ENCODE measurements at regions not wholly inside any gene's neighbourhood (a gene's known extent, or its start where the extent isn't known, plus 50 kb on each side); places are given as distances from the start of the nearest gene placed in this dataset.

- H3K4me3 ChIP-seq (replicated peaks; ENCODE audit: low read depth, low read length) = no peak overlapping the region
- no peak for TF ChIP-seq CTCF (IDR thresholded peaks at IDR 0.05; ENCODE audit: insufficient read depth, low read length, poor library complexity, severe bottlenecking)
- H3K27me3 ChIP-seq (replicated peaks; ENCODE audit: control insufficient read depth, insufficient read depth, low read length) = no peaks in the 10 kb centered on the region
- no peak for DNase-seq (ENCODE audit: extremely low read depth, insufficient read length)
- no peaks in the 10 kb centered on the region for H3K36me3 ChIP-seq (ENCODE audit: control insufficient read depth, insufficient read depth, low read length)
Measured at GRCh38 chr10:118447478-118448270, 105.5 kb upstream of the FAM204A start.

- Histone ChIP-seq H3K27me3 (replicated peaks; ENCODE audit: control insufficient read depth, insufficient read depth, low read length) (no peaks in the 10 kb centered on the region), H3K4me3 (replicated peaks; ENCODE audit: low read depth, low read length) (no peak overlapping the region), H3K36me3 (ENCODE audit: control insufficient read depth, insufficient read depth, low read length) (no peaks in the 10 kb centered on the region)
- no peak for DNase-seq (ENCODE audit: extremely low read depth, insufficient read length)
- no peak for TF ChIP-seq CTCF (IDR thresholded peaks at IDR 0.05; ENCODE audit: insufficient read depth, low read length, poor library complexity, severe bottlenecking)
Measured at GRCh38 chr10:118445535-118445934, 103.4 kb upstream of the FAM204A start.

GRCh38 chr10:118444069-118444468, 101.9 kb upstream of the FAM204A start:
- no peak for DNase-seq (ENCODE audit: extremely low read depth, insufficient read length)
- Histone ChIP-seq H3K4me3 (replicated peaks; ENCODE audit: low read depth, low read length) (no peak overlapping the region), H3K36me3 (ENCODE audit: control insufficient read depth, insufficient read depth, low read length) (no peaks in the 10 kb centered on the region), H3K27me3 (replicated peaks; ENCODE audit: control insufficient read depth, insufficient read depth, low read length) (no peaks in the 10 kb centered on the region)
- no peak for TF ChIP-seq CTCF (IDR thresholded peaks at IDR 0.05; ENCODE audit: insufficient read depth, low read length, poor library complexity, severe bottlenecking)

- no peak for DNase-seq (ENCODE audit: extremely low read depth, insufficient read length)
- TF ChIP-seq CTCF (IDR thresholded peaks at IDR 0.05; ENCODE audit: insufficient read depth, low read length, poor library complexity, severe bottlenecking) = no peak
- no peaks in the 10 kb centered on the region for H3K27me3 ChIP-seq (replicated peaks; ENCODE audit: control insufficient read depth, insufficient read depth, low read length)
- H3K36me3 ChIP-seq (ENCODE audit: control insufficient read depth, insufficient read depth, low read length) = no peaks in the 10 kb centered on the region
- no peak overlapping the region for H3K4me3 ChIP-seq (replicated peaks; ENCODE audit: low read depth, low read length)
Measured at GRCh38 chr10:118442032-118442431, 99.9 kb upstream of the FAM204A start.

- no peak for TF ChIP-seq CTCF (IDR thresholded peaks at IDR 0.05; ENCODE audit: insufficient read depth, low read length, poor library complexity, severe bottlenecking)
- no peak for DNase-seq (ENCODE audit: extremely low read depth, insufficient read length)
- H3K27me3 ChIP-seq (replicated peaks; ENCODE audit: control insufficient read depth, insufficient read depth, low read length) = no peaks in the 10 kb centered on the region
Measured at GRCh38 chr10:118439824-118440223, 97.7 kb upstream of the FAM204A start.

More at GRCh38 chr10:118439824-118440223, 97.7 kb upstream of the FAM204A start:
- no peaks in the 10 kb centered on the region for H3K36me3 ChIP-seq (ENCODE audit: control insufficient read depth, insufficient read depth, low read length)
- H3K4me3 ChIP-seq (replicated peaks; ENCODE audit: low read depth, low read length) = no peak overlapping the region
